ENCODE measurements at regions not wholly inside any gene's neighbourhood (a gene's known extent, or its start where the extent isn't known, plus 50 kb on each side); places are given as distances from the start of the nearest gene placed in this dataset.

DNA sequence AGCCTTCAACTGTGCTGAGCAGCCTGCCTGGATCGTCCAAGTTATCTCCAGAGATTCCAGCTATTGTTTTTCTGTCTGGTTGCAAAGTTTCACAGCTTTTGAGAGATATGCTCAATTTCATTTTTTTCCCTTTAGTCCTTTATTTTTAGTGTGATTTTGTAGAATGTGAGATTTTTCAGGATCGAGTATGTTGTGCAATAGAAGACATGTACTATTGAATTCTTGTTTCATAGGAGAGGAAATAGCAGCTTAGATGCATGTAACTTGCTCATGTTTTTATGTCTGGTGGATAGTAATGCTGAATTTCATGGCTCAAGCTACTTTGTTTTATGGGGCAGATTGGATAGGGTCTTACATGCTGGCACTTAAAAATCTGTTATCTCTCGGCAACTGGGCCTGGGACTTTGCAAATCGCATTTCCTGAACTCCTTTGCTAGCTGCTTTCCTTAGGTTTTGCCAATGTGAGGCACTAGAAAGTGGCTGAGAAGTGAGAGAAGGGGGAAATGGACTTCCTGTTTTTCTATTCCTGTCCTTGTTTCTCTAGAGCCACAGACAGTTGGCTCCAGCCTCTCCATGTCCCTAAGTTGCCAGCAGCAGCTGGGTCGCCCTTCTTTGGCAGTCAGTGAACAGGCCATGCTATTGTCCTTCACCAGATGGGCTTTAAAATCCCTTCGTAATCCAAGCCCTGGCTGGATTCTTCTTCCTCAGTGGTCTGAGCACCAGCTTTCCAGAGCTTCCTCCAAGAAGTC is 101.4 kb upstream of the PDE4B start:
- no peak for TF ChIP-seq CTCF (conservative IDR thresholded peaks at IDR 0.05; ENCODE audit: low read depth, low read length)
- no peak for DNase-seq (ENCODE audit: low read depth)
- H3K4me3 ChIP-seq (ENCODE audit: low read depth, low read length): no peak overlapping the region

DNA sequence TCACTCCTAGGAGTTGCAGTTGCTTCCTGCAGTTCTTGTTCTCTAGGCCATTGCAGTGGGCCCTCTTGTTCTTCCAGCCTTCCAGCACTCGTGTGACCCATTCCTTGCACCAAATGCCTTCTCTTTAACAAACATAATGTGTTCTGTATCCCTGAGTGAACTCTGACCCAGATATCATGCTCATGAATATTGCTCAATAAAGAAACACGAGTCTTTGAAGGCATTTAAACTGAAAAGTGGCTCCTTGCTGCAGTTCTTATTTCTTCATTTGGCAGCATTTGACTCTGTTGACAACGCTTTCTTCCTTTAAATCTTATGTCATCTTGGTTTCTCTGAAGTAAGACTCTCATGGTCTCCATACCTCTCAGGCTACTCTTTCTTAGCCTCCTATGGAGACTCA is 100.7 kb upstream of the PDE4B start:
- H3K4me3 ChIP-seq (ENCODE audit: low read depth, low read length): no peak overlapping the region
- DNase-seq (ENCODE audit: low read depth): no peak
- TF ChIP-seq CTCF (conservative IDR thresholded peaks at IDR 0.05; ENCODE audit: low read depth, low read length): no peak

DNA sequence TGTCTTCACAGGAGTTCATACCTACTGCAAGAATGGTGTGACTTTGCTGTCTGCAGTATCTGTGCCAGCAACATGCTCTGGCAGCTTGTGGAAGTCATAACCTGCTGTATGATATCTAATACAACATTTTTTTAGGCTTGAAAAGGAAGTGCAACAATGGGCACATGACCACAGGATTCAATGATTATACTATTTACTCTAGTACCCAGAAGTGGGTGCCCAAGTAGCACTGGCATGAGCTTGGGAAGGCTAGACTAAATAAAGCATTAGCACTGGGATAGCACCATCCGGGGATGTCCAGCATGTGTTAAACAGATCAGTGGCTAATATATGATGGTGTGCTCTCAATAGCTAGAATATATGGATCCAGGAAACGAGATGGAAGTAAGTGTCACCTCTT is 98.6 kb upstream of the PDE4B start:
- DNase-seq (ENCODE audit: low read depth): no peak
- TF ChIP-seq CTCF (conservative IDR thresholded peaks at IDR 0.05; ENCODE audit: low read depth, low read length): no peak

GRCh38 chr1:65694933-65695332 is 97.8 kb upstream of the PDE4B start:
- H3K4me3 ChIP-seq (ENCODE audit: low read depth, low read length): no peak overlapping the region
- no peak for DNase-seq (ENCODE audit: low read depth)
- TF ChIP-seq CTCF (conservative IDR thresholded peaks at IDR 0.05; ENCODE audit: low read depth, low read length): no peak

More for the DNA sequence above, 98.6 kb upstream of the PDE4B start:
- H3K4me3 ChIP-seq (ENCODE audit: low read depth, low read length): no peak overlapping the region

- H3K4me3 ChIP-seq (ENCODE audit: low read depth, low read length): no peak overlapping the region
- TF ChIP-seq CTCF (conservative IDR thresholded peaks at IDR 0.05; ENCODE audit: low read depth, low read length): no peak
- no peak for DNase-seq (ENCODE audit: low read depth)
Observed at GRCh38 chr1:65698590-65698989, 94.1 kb upstream of the PDE4B start.

- H3K4me3 ChIP-seq (ENCODE audit: low read depth, low read length): no peak overlapping the region
- no peak for DNase-seq (ENCODE audit: low read depth)
- no peak for TF ChIP-seq CTCF (conservative IDR thresholded peaks at IDR 0.05; ENCODE audit: low read depth, low read length)
Observed at GRCh38 chr1:65703853-65704252, 88.8 kb upstream of the PDE4B start.

GRCh38 chr1:65704318-65704717 is 88.4 kb upstream of the PDE4B start:
- no peak overlapping the region for H3K4me3 ChIP-seq (ENCODE audit: low read depth, low read length)
- no peak for DNase-seq (ENCODE audit: low read depth)
- no peak for TF ChIP-seq CTCF (conservative IDR thresholded peaks at IDR 0.05; ENCODE audit: low read depth, low read length)

Measured in epithelial cell of proximal tubule (primary cell).